HG03442 (cell line): ENCODE measurements at regions not wholly inside any gene's neighbourhood (a gene's known extent, or its start where the extent isn't known, plus 50 kb on each side); places are given as distances from the start of the nearest gene placed in this dataset.
"Not testable (repeated sequence)": the region's sequence is repeated elsewhere in the genome, so short reads cannot be mapped to it uniquely, and the experiment has no call there.

Experiments used
- ATAC-seq: cut with Tn5 transposase; IDR thresholded peaks from one replicate; pipeline ENCODE4 v1.9.1; 2021; ENCODE audit warnings: mild to moderate bottlenecking, moderate library complexity; ENCODE audit not compliant: unreplicated experiment

DNA sequence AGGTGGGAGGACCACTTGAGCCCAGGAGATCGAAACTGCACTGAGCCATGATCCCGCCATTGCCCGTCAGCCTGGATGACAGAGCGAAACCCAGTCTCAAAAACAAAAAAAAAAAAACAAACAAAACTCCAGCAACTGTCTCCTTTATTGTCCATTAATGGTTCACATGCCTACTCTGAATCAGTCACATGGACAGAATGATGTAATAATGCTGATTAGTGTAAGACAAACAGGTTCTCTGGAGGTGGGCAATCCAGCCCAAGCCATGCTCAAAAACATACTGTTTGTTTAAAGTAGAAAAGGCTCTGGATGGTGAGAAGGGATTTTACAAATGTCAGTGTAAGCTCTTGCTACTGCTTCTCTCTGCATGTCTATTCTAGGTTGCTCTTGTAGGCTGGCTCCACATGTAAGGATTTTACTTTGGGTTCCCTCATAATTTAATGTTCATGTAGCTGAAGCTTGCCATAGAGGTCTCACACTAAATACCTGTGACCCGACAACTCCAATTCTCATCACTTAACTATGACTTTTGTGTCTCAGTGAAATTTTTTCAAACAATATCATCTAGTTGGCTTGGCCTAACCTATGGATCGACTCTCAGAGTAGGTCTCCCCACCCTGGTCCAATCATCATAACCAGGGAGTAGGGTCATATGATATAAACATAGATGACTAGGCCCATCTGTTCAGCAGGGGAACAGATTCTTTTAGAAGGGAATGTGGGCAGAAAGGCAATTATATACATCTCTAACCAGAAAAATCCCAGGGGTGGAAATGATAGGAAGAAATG lies 83.9 kb upstream of the SLC39A10 start:
- no peak for ATAC-seq

DNA sequence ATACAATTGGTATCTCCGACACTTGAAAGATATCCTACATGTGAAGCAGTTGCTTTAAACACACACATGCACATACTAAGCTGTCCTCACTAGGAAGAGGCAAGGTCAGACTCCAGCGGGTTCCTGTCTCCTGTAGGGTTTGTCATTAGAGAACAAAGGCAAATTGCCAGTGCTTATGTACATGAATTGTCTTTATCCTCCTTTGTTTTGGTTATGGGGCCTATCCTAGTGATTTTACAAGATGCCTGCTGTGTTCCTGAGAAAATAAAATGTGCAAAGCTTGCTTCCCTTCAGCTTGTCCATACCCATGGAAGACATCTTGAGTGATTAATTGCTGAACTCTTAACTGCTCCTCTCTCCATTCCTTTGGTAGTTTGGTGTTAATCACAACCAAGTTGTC lies 86.7 kb upstream of the SLC39A10 start:
- no peak for ATAC-seq

GRCh38 chr2:195569255-195569654 lies 87.8 kb upstream of the SLC39A10 start:
- no peak for ATAC-seq

DNA sequence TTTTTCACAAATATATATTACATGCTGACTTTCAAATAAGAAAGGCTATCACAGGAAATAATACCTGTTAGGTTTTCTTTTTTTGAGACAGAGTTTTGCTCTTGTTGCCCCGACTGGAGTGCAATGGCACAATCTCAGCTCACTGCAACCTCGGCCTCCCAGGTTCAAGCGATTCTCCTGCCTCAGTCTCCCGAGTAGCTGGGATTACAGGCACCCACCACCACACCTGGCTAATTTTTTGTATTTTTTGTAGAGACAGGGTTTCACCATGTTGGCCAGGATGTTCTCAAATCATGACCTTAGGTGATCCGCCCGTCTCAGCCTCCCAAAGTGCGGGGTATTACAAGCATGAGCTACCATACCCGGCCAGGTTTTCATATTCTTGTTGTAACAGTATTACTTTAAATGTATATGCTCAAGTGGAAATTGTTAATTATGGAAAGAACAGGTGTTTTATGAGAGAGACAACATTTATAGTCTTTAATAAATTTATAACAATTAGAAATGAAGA lies 92.3 kb upstream of the SLC39A10 start:
- not testable (repeated sequence) for ATAC-seq

- no peak for ATAC-seq
These were observed 93.0 kb upstream of the SLC39A10 start for GRCh38 chr2:195563857-195564512.

DNA sequence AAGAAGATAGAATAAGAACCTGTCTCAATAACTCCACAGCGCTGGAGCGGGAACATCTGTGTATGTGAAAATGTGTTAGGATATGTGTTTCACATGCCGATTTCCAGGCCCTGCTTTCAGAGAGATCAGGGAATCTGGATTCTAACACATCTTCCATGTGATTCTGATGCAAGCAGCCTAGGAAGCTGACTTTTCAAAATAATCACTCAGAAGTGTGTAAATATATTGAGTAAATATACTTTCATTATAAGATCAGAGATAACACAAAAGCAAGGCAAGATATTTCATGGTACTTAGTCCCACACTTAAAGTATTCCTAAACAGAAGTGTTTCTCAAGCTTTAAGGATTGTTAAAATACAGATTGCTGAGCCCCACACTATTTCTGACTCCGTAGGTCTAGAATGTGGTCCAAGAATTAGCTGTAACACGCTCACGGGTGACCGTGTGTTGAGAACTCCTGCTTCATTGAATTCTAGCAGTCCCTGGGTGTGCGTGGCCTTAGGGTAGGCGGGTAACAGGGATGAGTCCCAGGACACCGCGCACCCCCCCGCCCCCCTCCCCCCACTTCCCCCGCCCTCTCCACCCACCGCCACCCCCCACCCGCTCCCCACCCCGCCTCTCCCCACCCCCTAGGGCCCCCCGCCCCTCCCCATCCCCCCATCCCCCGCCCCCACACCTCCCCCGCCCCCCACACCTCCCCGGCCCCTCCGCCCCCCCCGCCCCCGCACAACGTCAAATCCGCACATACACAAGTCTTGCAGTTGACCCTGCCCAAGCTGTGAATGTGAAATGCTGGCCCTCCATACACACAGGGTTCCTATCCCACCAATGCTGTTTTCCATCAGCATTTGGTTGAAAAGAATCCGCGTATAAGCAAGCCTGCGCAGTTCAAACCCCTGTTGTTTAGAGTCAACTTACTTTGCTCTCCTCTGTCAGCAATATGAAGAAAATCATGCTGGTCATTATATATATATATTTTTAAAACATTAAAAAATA lies 94.2 kb upstream of the SLC39A10 start:
- ATAC-seq: no peak

DNA sequence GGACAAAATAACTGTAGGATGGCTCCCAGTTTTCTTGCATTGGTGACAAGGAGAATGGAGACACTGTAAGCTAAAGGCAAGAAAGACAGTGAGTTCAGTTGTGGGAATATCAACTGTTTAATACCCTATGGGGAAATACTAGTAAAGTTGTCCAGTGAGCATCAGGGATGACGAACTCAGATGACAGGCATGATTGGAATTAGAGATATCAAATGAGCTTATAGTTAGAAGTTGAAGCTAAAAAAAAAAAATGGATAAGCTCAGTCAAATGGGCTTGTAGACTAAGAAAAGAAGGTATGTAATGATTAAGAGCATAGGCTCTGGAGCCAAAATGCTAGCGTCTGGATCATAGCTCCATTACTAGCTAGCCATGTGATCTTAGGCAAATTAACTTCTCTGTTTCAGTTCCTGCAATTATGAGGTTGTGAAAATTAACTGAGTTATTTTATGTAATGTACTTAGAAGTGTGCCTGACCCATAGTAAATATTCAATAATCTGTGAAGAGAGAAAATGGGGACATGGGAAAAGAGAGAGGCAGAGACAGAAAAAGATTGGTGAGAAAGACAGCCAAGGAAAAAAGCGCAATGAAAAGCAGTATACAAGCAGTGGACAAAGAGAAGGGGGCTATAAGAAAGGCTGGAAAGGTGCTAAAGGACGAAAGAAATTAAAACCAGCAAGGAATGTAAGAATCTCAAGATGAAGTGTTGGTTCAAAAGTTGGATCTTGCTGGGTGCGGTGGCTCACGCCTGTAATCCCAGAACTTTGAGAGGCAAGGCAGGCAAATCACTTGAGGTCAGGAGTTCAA lies 95.7 kb upstream of the SLC39A10 start:
- ATAC-seq: peak; percentile 36

DNA sequence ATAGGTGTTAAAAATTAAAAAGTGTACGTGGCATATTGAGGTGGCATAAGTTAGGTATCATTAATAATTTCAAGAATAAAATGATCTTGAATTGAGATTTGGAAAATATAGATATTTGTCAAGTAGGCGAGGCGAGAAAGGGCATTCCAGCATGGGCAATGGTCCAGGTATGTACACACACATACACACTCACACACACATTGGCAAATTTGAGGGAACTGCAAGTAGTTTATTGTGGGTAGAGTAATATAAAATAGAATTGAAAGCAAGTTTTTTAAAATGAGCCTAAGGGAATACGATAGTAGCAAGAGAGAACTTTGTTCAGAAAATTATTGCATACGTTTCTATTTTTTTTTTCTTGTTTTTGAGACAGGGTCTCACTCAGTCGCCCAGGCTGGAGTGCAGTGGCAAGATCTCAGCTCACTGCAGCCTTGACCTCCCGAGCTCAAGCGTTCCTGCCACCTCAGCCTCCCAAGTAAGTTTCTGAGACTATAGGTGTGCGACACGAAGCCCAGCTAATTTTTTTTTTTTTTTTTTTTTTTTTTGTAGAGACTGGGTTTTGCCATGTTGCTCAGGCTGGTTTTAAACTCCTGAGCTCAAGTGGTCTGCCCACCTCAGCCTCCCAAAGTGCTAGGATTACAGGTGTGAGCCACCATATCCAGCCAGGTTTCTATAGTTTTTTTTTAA lies 96.7 kb upstream of the SLC39A10 start:
- no peak for ATAC-seq

GRCh38 chr2:195559431-195559914 lies 97.6 kb upstream of the SLC39A10 start:
- ATAC-seq: peak; percentile 87

GRCh38 chr2:195555971-195556370 lies 101.1 kb upstream of the SLC39A10 start:
- ATAC-seq: no peak

DNA sequence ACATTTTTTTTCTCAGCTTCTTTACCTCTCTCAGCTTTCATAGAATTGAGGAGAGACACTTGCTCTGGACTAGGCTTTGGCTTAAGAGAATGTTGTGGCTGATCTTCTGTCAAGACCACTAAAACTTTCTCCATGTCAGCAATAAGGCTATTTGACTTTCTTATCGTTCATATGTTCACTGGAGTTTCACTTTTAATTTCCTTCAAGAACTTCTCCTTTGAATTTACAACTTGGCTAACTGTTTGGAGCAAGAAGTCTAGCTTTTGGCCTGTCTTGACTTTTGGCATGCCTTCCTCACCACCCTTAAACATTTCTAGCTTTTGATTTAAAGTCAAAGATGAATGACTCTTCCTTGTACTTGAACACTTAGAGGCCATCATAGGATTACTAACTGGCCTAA lies 104.4 kb upstream of the SLC39A10 start:
- no peak for ATAC-seq

DNA sequence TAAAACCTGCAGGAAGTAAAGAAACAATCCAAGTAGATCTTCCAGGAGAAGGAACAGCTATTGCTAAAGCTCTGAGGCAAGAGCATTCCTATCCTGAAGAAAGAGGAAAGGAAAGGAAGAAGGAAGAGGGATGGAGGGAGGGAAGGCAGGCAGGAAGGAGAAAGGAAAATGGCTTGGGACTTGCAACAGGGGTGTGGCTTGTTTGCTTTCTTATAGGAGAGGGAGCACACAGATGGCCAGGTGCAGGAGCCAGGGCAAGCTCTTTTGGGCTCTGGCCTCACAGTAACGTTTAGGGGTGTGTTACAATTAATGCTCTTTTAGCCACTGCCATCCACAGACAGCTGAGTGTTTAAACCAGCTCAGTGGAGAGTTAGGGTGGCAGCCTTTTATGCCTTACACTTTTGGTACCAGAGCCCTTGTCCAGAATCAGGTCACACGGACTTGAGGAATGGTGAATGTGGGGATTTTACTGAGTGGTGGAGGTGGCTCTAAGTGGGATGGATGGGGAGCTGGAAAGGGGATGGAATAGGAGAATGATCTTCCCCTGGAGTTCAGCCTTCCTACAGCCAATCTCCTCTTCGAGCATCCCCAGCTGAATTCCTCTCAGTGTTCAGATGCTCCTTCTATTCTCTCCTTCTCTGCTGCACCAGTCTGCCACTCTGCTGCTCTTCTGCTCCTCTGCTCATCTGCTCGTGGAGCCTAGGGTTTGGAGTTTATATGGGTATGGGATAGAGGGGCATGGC lies 108.7 kb upstream of the SLC39A10 start:
- ATAC-seq: no peak

DNA sequence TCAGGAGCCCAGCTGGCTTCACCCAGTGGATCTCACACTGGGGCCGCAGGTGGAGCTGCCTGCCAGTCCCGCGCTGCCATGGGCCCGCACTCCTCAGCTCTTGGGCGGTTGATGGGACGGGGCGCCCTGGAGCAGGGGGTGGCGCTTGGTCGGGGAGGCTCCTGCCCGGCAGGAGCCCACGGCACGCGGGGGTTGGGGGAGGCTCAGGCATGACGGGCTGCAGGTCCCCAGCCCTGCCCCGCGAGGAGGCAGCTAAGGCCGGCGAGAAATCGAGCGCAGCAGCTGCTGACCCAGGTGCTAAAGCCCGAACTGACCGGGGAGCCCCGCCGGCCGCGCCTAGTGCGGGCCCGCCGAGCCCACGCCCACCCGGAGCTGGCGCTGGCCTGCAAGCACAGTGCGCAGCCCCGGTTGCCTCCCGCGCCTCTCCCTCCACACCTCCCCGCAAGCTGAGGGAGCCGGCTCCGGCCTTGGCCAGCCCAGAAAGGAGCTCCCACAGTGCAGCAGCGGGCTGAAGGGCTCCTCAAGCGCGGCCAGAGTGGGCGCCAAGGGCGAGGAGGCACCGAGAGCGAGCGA lies 109.7 kb upstream of the SLC39A10 start:
- not testable (repeated sequence) for ATAC-seq

- no peak for ATAC-seq
These were observed 111.2 kb upstream of the SLC39A10 start for GRCh38 chr2:195545811-195546210.

GRCh38 chr2:195543902-195544894 lies 112.8 kb upstream of the SLC39A10 start:
- ATAC-seq: peak; percentile 86

- ATAC-seq: no peak
These were observed 114.0 kb upstream of the SLC39A10 start for GRCh38 chr2:195543063-195543462.

GRCh38 chr2:195542067-195542466 lies 115.0 kb upstream of the SLC39A10 start:
- ATAC-seq: no peak
